Renal cortex interstitium (tissue), 11 donors: ENCODE measurements at regions not wholly inside any gene's neighbourhood (a gene's known extent, or its start where the extent isn't known, plus 50 kb on each side); places are given as distances from the start of the nearest gene placed in this dataset.

Source experiments
- DNase-seq, 11 donors: peaks; one replicate each; pipeline ENCODE4 v3.0.0-alpha.2; 2013; ENCODE audit warnings: low read depth in 9 of 11, low spot score in 4 of 11; ENCODE audit errors: extremely low read depth in 1 of 11

DNA sequence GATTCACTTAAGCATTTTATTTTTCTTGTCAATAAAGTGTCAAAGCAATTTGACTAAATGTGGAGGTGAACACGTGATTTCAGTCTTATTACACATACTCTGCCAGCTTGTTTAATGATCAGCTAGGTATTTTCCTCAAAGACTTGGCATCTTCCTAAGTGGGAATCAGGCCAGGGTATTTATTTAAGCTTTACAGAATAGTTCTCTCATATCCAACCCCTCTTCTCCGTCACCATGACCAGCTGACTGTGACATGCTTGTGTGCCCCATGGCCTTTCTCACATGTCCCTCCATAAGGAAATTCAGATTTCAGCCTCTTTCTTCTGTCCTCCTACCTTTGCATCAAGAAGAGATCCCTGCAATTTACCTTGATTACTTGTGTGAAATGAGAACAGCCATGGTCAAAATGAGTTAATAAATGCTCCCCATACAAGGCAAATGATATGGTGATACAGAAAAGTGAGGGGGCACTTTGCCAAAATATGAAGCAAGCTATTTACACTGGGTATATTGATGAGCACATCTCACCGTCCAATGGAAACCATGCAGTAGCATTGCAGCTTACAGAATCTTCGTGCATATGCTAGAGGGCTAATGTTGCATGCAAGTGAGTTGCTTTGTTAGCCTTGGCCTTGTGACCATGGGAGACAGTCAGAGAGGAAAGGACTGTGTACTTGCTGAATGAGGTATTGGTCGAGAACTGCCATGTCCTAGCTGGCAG lies 202.2 kb downstream of the RNF152 start:
- DNase-seq = no peak

DNA sequence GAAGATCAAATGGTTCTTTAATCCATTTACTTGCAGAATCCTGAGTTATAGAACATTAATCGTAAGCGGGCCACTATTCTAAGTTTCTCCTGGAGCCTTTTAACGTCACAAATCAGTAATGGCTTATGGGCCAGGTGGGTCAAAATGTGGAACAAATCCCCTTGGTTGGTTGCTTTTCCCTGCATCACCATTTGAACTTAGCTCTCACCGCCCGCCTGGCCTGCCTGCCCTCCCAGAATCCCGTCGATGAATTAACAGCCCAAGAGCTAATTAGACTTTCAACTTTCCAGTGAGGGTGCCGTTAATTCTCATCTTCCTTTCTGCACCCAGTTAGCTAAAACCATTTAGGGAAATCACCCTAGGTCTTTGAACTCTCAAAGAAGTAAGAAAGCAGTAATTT lies 205.5 kb downstream of the RNF152 start:
- DNase-seq = no peak

DNA sequence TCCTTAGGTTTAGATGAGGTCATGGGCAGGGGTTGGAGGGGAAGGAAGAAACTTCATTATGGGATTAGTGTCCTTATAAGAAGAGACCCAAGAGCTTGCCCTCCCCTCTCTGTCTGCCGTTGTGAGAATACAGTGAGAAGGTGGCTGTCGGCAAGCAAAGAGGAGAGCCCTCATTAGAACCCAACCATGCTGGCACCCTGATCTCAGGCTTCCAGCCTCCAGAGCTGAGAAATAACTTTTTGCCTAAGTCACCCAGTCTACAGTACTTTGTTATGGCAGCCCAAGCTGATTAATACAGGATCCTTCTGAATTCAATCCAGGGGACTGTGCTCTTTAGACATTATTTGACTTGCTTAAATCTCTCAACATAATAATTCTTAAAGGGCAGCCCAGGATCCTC lies 209.0 kb downstream of the RNF152 start:
- no peak for DNase-seq

DNA sequence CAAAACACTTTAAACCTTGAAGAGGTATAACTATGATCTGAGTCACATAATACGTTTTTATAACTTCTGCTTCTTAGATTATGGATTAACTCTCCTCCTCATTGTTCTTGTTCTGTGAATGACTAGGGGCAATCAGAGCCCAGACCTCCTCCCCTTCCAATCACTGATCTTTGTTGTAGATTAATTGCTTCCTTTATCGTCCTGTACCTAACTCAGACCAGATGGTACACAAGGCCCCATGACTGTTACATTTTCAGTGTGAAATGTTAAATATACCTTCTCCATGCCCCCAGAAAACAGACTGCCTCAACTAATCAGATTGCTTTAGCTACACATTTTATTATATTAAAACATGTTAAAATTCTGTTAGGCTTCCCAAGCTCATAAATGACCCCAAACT lies 211.7 kb downstream of the RNF152 start:
- DNase-seq = no peak

DNA sequence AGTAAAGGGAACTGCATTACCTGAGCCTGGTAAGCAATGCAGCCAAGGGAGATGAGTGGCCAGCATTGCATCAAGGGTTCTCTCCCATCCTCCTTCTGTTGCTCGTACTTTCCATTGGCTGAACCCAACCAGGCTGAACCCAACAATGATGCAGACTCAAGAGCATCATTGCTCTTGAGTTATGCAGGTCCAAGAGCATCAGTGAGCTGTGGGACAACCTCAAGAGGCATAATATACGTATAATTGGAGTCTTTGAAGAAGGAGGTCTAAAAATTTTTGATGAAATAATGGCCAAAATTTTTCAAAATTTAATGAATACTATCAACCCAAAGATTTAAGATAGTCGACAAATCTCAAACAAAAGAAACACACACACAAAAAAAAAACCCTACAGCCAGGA lies 213.0 kb downstream of the RNF152 start:
- no peak for DNase-seq

DNA sequence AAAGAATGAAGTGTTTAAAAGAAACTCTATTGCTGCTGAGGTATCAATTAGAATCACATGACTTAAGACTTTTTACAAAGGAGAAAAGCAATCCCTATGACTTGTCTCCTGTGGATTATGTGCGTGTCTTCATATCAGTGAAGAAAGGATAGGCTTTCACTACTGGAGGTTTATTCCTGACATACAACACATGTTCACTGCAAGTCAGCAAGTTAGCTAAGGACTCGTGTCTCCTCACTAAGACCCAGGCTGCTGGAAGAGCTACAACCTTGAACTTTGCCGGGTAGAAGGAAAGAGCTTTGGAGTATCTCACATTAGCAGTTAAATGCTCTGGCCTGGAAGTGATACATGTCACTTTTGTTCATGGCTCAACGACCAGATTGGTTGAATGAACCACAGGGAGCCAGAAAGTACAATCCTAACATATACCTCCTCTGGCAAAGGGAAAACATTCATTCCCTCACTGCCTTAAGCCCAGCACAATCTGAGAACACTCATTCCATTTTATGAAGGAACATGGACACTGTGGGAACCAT lies 215.3 kb downstream of the RNF152 start:
- DNase-seq = no peak

DNA sequence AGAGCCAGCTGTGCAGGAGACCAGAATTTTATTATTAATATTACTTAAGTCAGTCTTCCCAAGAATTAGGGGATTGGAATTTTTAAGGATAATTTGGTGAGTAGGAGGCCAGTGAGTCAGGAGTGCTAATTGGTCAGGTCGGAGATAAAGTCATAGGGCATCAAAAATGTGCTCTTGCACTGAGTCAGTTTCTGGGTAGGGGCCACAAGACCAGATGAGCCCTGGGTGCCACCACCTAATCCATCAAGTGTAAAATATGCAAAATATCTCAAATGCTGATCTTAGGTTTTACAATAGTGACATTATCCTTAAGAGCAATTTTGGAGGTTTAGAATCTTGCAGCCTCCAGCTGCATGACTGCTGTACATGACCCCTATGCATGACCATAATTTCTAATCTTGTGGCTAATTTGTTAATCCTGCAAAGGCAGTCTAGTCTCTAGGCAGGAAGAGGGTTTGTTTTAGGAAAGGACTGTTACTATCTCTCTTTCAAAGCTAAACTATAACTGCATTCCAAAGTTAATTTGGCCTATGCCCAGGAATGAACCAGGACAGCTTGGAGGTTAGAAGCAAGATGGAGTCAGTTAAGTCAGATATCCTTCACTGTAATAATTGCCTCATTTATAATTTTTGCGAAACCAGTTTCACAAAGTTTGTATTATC lies 215.9 kb downstream of the RNF152 start:
- DNase-seq = no peak

DNA sequence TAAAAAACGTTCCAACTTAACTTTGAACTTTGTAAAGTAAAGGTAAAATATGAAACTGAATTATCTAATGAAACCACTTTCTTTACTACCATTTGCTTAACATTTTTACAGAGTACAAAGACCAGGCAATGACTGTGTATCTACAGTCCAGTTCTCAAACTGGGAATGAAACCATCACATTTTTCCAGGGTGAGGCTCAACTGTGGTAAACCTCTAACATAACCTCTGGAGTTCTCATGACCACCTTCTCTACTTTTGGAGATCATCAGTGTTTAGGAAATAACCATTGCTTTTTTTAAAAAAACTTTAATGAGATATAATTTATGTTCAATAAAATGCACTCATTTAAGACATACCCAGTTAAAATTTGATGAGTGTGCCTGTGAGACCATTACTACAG lies 223.5 kb downstream of the RNF152 start:
- no peak for DNase-seq

DNA sequence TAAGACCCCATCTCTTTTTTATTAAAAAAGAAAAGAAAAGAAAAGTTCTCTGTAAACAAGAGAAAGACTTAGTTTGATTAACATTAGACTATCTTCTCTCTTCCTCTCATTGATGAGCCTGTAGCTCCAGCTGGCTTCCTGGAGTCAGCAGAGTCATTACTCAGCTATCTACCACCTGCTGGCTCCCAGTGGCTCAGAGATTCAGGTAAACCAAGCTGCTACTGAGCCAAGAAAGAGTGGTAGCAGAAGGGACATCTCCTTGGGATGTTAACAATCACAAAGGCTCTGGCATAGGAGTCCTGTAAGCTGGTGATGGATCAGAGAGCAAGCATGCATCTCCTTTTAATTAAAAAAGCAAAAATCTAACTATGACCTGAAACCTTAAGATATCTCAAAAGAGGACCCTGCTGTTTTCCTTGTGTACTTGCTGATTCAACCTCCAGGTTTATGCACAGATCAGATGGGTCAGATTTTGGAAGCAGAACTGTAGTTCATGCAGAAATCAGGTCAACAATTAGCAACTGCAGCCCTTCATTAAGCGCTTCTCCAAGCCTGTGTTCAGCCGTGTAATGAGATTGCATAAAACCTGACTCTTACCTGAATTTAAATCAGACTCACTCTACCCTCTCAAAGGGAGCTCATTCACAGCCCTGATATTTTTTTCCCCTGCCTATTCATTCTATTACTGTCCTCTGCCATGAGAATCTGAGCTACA lies 225.8 kb downstream of the RNF152 start:
- no peak for DNase-seq

DNA sequence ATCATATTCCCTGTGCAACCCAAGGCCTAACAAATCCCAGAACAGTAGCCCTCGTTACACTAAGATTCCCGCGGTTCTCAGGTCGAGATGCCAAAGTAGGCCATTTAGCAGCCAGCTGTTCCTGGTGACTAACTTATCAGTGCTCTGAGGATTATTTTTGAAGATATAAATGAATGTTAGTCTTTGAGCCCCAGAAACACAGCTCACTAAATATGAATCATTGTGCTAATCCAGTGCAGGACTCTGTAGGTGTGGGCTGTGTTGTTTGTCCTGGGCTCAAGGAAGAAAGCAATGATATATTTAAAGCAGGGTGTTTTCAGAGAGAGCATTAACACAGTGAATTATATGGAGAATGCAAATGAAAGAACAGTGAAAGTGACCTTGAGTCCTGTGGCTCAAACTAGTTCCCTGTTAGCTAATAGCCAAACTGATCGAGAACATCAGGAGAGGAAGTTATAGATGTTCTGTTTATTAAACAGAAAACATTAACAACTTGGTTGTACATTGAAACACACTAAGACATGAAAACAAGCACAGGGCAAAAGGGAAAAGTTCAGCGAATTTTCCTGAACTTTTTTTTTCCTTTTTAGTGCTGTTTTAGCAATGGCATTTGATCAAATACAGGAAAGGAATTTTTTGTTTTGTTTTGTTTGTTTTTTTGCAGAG lies 228.3 kb downstream of the RNF152 start:
- DNase-seq = peak in 2 of 11 donors; percentile 7 to 9

DNA sequence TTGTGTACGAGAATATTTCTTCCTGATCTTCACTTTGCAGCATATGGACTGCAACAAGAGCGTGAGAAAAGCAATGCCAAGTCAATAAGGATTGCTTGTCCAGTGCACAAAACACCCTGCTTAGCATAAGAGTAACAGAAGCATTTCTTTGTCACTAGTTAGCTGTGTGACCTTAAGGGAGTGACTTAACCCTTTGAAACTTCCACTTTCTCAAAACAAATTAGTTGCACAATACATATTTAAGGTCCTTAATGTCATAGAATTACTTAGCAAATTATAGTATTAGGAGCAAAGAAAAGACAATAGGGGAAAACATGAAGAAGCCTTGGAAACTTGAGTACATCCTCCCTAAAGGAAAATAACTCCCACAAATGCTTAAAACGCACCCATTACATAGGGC lies 230.1 kb downstream of the RNF152 start:
- DNase-seq = no peak

DNA sequence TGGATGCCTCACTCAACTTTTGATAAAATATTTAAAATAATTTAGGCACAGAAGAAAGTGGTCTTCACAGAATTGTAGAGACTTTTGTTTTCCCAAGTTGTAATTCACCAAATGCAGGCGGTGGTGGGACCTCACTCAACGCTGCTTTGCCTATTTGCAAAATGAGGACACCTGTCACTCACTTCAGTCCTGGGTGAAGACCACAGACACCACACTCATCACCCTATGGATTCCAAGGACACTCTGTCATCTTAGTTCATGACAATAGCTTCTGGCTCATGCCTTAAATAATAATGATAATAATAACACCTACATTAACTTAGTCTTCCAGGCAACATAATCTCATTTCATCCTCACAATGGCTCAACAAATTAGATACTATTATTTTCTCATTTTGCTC lies 234.4 kb downstream of the RNF152 start:
- no peak for DNase-seq

DNA sequence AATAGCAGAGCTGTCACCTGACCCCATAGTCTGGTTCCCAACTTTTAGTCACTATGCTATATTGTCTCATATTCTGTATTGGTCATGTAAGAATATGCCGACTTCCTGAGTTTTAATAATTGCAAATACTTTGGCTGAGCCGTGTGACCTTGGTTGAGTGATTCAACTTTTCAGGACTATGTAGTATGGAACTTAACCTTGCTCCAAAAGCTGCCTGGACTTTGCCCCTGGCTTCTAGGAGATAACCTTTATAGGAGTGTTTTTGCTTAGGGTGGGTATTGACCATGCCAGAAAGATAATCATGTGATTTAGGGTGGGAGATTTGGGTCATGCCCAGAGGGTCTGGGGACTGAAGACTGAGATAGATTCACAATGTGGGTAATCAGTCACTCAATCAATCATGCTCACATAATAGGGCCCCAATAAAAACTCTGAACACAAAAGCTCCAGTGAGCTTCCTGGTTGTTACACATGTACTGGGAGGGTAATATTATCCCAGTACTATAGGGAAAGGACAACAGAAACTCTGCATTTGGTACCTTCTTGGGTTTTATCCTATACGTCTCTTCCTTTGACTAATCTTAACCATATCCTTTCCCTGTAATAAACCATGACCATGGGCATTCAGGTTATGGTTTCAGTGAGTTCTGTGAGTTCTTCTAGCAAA lies 235.6 kb downstream of the RNF152 start:
- DNase-seq = no peak

DNA sequence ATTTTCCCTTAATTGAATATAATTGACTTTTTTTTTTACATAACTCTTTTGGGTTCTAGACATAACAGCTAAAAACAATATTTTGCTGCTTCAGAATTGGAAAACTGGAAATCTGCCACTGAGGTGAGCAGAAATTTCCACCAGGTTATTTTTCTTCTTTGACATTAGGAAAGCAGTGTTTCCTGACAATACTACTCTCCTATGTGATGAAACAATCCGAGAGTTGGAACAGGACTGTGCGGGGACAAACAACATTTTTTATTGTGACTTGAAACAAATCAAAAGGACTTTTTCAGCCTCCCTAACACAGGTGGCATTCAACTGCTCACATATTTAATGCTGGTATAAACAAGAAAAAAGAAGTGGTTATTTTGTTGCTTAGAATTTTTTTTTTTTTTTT lies 237.2 kb downstream of the RNF152 start:
- no peak for DNase-seq

DNA sequence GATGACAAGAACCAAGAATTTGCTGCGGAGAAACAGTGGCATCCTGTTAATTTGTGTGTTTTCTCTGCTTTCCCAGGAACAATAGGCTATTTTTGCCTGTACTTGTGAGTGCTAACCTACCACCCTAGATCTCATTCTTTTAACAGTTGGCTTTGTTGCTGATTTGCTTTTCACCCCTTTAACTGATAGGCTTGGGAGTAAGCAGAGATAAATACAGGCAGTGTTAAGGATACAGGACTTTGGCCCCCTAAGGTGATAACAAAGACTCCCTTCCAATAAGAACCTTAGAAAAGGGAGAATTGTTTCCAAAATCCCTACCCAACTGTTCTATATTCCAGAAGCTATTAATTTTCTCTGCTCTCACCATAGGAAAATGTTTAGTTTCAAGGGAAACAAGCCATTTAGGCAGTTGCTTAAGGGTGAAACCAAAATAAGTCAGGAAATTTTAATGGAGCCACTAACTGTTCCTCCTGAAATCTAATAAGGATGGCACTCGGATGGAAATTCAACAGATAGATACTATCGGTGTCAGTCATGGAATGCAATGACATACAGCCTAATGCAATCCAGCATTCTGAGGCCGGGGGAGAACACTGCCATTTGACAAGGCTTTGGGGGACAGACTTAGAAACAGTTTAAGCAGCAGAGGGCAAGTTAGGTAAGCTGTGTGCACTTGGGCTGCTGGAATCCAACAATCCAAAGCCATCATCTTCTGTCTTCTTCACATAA lies 238.8 kb downstream of the RNF152 start:
- DNase-seq = no peak

DNA sequence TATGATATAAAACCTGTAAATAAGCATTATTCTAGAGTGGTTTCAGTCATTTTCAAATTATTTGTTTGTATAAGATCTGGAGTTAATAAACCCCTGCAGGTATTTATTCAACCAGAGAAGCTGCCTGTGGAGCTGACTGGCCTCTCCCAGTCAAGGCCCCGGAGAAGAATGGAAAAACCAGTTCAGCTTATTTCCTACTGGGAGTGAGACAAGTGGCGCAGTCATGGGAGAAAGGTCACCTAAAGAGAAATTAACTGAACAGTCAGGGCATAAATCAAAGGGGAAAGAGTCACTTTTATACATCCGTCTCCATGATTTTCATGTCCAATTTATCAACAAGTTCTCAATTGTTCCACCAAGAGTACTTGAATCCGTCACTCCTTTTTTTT lies 240.9 kb downstream of the RNF152 start:
- DNase-seq = no peak

DNA sequence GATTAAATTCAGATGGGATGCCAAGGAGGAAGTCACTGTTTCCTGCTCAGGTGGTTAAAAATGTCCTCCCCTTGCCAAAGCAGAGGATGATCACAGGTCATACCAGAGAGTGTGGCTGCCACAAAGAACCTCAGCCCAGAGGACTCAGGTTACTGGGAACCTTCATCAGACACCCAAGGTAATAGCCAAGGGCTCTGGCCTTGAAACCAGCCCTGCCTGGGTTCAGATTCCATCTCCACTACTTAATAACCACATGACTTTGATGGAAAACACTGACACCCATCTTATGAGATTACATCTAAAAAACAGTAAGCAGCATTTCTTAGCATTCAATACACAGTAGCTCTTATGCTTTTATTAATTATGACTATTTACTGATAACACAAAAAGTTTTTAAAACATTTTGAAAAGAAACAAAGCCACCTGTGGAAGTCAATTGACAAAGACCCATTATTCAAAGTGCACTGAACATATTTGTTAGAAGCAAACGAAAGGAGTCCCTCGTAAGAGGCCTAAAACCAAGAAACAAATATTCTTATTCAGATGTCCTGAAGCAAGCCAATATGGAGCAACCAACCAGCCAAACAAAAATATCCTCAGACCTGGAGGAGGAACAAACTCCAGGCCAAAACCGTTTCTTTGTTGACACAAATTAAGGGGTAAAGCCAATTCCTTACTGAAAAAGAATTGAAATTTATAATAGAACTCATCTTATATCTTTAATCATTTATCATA lies 241.5 kb downstream of the RNF152 start:
- DNase-seq = no peak
